ENCODE measurements at regions not wholly inside any gene's neighbourhood (a gene's known extent, or its start where the extent isn't known, plus 50 kb on each side); places are given as distances from the start of the nearest gene placed in this dataset.

- TF ChIP-seq CTCF (IDR thresholded peaks at IDR 0.05) (no peak), POLR2A (IDR thresholded peaks at IDR 0.05) (no peak), POLR2AphosphoS5 (IDR thresholded peaks at IDR 0.05) (no peak), EP300 (IDR thresholded peaks at IDR 0.05) (no peak)
Measured at GRCh38 chr7:13803134-13803533, 186.3 kb downstream of the ETV1 start.

Measured in stomach (tissue), 4 donors.